Common myeloid progenitor, CD34-positive (primary cell): ENCODE measurements at regions not wholly inside any gene's neighbourhood (a gene's known extent, or its start where the extent isn't known, plus 50 kb on each side); places are given as distances from the start of the nearest gene placed in this dataset.

Source experiments
- CTCF ChIA-PET: fragments of 350-600 bp; sonication (Branson Sonifier 250); formaldehyde crosslinking; loops from one replicate; lab custom pipeline; 2021; ENCODE audit warnings: antibody characterized with exemption; lab: Charles Lee
- POLR2A ChIA-PET: fragments of 350-600 bp; sonication (Branson Sonifier 250); formaldehyde crosslinking; loops from one replicate; lab custom pipeline; 2021; ENCODE audit warnings: antibody characterized with exemption; lab: Charles Lee
- DNase-seq, 3 donors: peaks; one replicate each; pipeline versions ENCODE4 v3.0.0 to v3.0.0-alpha.2; 2013
- H3K27ac ChIP-seq, 2 experiments: 1 replicate in 1 of 2; 2 replicates in 1 of 2; pipeline ENCODE4 v1.7.0; 2013; ENCODE audit warnings: inconsistent platforms in 2 of 2, low read length in 2 of 2, mild to moderate bottlenecking in 2 of 2, low read depth in 1 of 2, moderate library complexity in 1 of 2; ENCODE audit not compliant: severe bottlenecking in 2 of 2, insufficient read depth in 1 of 2, poor library complexity in 1 of 2
- H3K27me3 ChIP-seq, 5 experiments: replicated peaks in 2 of 5; 1 replicate in 3 of 5; 2 replicates in 2 of 5; pipeline versions ENCODE4 v1.6.1 to v1.7.0; 2013; ENCODE audit warnings: low read length in 4 of 5, mild to moderate bottlenecking in 2 of 5, moderate library complexity in 2 of 5, inconsistent platforms in 1 of 5; ENCODE audit not compliant: insufficient read depth in 5 of 5, control insufficient read depth in 4 of 5
- H3K36me3 ChIP-seq, 4 experiments: 1 replicate in 2 of 4; 2 replicates in 2 of 4; pipeline versions ENCODE4 v1.6.1 to v1.7.0; 2013; ENCODE audit warnings: low read length in 3 of 4, control low read depth in 1 of 4, mild to moderate bottlenecking in 1 of 4; ENCODE audit not compliant: control insufficient read depth in 4 of 4, insufficient read depth in 4 of 4
- H3K4me1 ChIP-seq, 4 experiments: 1 replicate in 3 of 4; 2 replicates in 1 of 4; pipeline versions ENCODE4 v1.6.1 to v1.7.1; 2013; ENCODE audit warnings: low read length in 3 of 4, mild to moderate bottlenecking in 3 of 4, control low read depth in 1 of 4, inconsistent platforms in 1 of 4, moderate library complexity in 1 of 4; ENCODE audit not compliant: control insufficient read depth in 4 of 4, insufficient read depth in 4 of 4; ENCODE audit errors: control extremely low read depth in 1 of 4
- H3K4me3 ChIP-seq, 7 experiments: 1 replicate in 4 of 7; 2 replicates in 3 of 7; pipeline versions ENCODE4 v1.5.1 to v1.7.0; 2013; ENCODE audit warnings: mild to moderate bottlenecking in 7 of 7, low read length in 6 of 7, moderate library complexity in 6 of 7, inconsistent platforms in 2 of 7, low read depth in 2 of 7, control low read depth in 1 of 7; ENCODE audit not compliant: insufficient read depth in 4 of 7, control insufficient read depth in 1 of 7; ENCODE audit errors: extremely low read depth in 1 of 7
- H3K9me3 ChIP-seq, 5 experiments: 1 replicate in 4 of 5; 2 replicates in 1 of 5; pipeline versions ENCODE4 v1.6.1 to v1.7.1; 2013; ENCODE audit warnings: low read length in 4 of 5, mild to moderate bottlenecking in 2 of 5, inconsistent platforms in 1 of 5, low read depth in 1 of 5, moderate library complexity in 1 of 5; ENCODE audit not compliant: control insufficient read depth in 4 of 5, insufficient read depth in 2 of 5; ENCODE audit errors: control extremely low read depth in 1 of 5
- WGBS: methylation state at CpG from one replicate; pipeline ENCODE4 v1.1.5; 2013; ENCODE audit not compliant: insufficient coverage; 5-methylcytosine and 5-hydroxymethylcytosine counted together

GRCh38 chr9:95803197-95803596 is 72.3 kb upstream of the ERCC6L2 start:
- H3K4me3 ChIP-seq, result no peak overlapping the region
- ChIA-PET CTCF (no interaction called here), POLR2A (no interaction called here)
- no peak for DNase-seq
- no peak overlapping the region for H3K27ac ChIP-seq
- H3K36me3 ChIP-seq, result no peaks in the 10 kb centered on the region
- H3K27me3 ChIP-seq, result peaks cover 0 to 10% (median 4%) of the 10 kb centered on the region in 5 experiments
- peaks cover 0 to 7% (median 0%) of the 10 kb centered on the region in 5 experiments for H3K9me3 ChIP-seq
- 83% methylated on average over 1 of the region's 4 CpGs for WGBS
- H3K4me1 ChIP-seq, result no peaks in the 10 kb centered on the region

GRCh38 chr9:95801797-95802196 is 73.7 kb upstream of the ERCC6L2 start:
- H3K4me3 ChIP-seq, result no peak overlapping the region
- no peak overlapping the region for H3K27ac ChIP-seq
- no peak for DNase-seq
- no CpG with 5 or more reads among the region's 1 CpG for WGBS
- CTCF ChIA-PET, result interaction anchor here (1.2 kb wide), 1 partner anchor 13 kb away, joined by 3 read pairs; no protein-coding TSS in a partner anchor
- POLR2A ChIA-PET, result no interaction called here
- peaks cover 0 to 7% (median 0%) of the 10 kb centered on the region in 5 experiments for H3K9me3 ChIP-seq
- H3K36me3 ChIP-seq, result no peaks in the 10 kb centered on the region
- peaks cover 0 to 7% (median 4%) of the 10 kb centered on the region in 5 experiments for H3K27me3 ChIP-seq
- no peaks in the 10 kb centered on the region for H3K4me1 ChIP-seq

GRCh38 chr9:95796029-95796428 is 79.5 kb upstream of the ERCC6L2 start:
- CTCF ChIA-PET, result no interaction called here
- 95% methylated on average over 4 of the region's 6 CpGs for WGBS
- peaks cover 0 to 9% (median 5%) of the 10 kb centered on the region in 5 experiments for H3K27me3 ChIP-seq
- H3K4me1 ChIP-seq, result no peaks in the 10 kb centered on the region
- H3K9me3 ChIP-seq, result no peaks in the 10 kb centered on the region
- no peaks in the 10 kb centered on the region for H3K36me3 ChIP-seq
- no peak overlapping the region for H3K27ac ChIP-seq
- no peak for DNase-seq
- no peak overlapping the region for H3K4me3 ChIP-seq
- POLR2A ChIA-PET, result no interaction called here

- peaks cover 0 to 5% (median 5%) of the 10 kb centered on the region in 5 experiments for H3K27me3 ChIP-seq
- CTCF ChIA-PET, result no interaction called here
- POLR2A ChIA-PET, result no interaction called here
- H3K9me3 ChIP-seq, result no peaks in the 10 kb centered on the region
- no peaks in the 10 kb centered on the region for H3K36me3 ChIP-seq
- no peak overlapping the region for H3K27ac ChIP-seq
- no peaks in the 10 kb centered on the region for H3K4me1 ChIP-seq
- WGBS, result 86% methylated on average over 3 of the region's 5 CpGs
- DNase-seq, result no peak
- no peak overlapping the region for H3K4me3 ChIP-seq
Measured at GRCh38 chr9:95793924-95794828, 81.3 kb upstream of the ERCC6L2 start.

- WGBS, result 75% methylated on average over 1 of the region's 2 CpGs
- H3K36me3 ChIP-seq, result no peaks in the 10 kb centered on the region
- peaks cover 0 to 6% (median 5%) of the 10 kb centered on the region in 5 experiments for H3K27me3 ChIP-seq
- POLR2A ChIA-PET, result no interaction called here
- CTCF ChIA-PET, result no interaction called here
- H3K4me3 ChIP-seq, result no peak overlapping the region
- DNase-seq, result no peak
- no peak overlapping the region for H3K27ac ChIP-seq
- H3K4me1 ChIP-seq, result no peaks in the 10 kb centered on the region
- H3K9me3 ChIP-seq, result no peaks in the 10 kb centered on the region
Measured at GRCh38 chr9:95791695-95792094, 83.8 kb upstream of the ERCC6L2 start.

- H3K27me3 ChIP-seq, result peaks cover 0 to 9% (median 5%) of the 10 kb centered on the region in 5 experiments
- H3K27ac ChIP-seq, result no peak overlapping the region
- H3K36me3 ChIP-seq, result no peaks in the 10 kb centered on the region
- H3K4me1 ChIP-seq, result no peaks in the 10 kb centered on the region
- no peak for DNase-seq
- no peaks in the 10 kb centered on the region for H3K9me3 ChIP-seq
- POLR2A ChIA-PET, result no interaction called here
- CTCF ChIA-PET, result no interaction called here
- no peak overlapping the region for H3K4me3 ChIP-seq
- WGBS, result 94% methylated on average over 2 of the region's 4 CpGs
Measured at GRCh38 chr9:95791286-95791685, 84.2 kb upstream of the ERCC6L2 start.

- Histone ChIP-seq H3K27ac (no peak overlapping the region), H3K4me1 (no peaks in the 10 kb centered on the region), H3K27me3 (peaks cover 0 to 9% (median 3%) of the 10 kb centered on the region in 5 experiments), H3K9me3 (no peaks in the 10 kb centered on the region), H3K36me3 (no peaks in the 10 kb centered on the region), H3K4me3 (no peak overlapping the region)
- ChIA-PET CTCF (interaction anchor here (0.7 kb wide), 1 partner anchor 317 kb away, joined by 4 read pairs; no protein-coding TSS in a partner anchor), POLR2A (no interaction called here)
- DNase-seq, result no peak
- 92% methylated on average over 6 of the region's 6 CpGs for WGBS
Measured at GRCh38 chr9:95788521-95788991, 86.9 kb upstream of the ERCC6L2 start.
